Liver (tissue), 3 donors: ENCODE measurements at regions not wholly inside any gene's neighbourhood (a gene's known extent, or its start where the extent isn't known, plus 50 kb on each side); places are given as distances from the start of the nearest gene placed in this dataset.

ENCODE experiments used
- FOXA1 ChIP-seq: IDR thresholded peaks from 2 replicates; pipeline ENCODE4 v1.6.1; 2016; ENCODE audit warnings: antibody characterized with exemption
- JUND ChIP-seq, 2 donors: IDR thresholded peaks; 2 replicates each; pipeline ENCODE4 v1.6.1; 2016; ENCODE audit warnings: antibody characterized with exemption in 2 of 2
- RAD21 ChIP-seq, 2 donors: IDR thresholded peaks; 2 replicates each; pipeline ENCODE4 v1.6.1; 2016; ENCODE audit warnings: antibody characterized with exemption in 2 of 2, mild to moderate bottlenecking in 2 of 2
- SP1 ChIP-seq: IDR thresholded peaks from 2 replicates; pipeline ENCODE4 v1.6.1; 2018; ENCODE audit warnings: antibody characterized with exemption, mild to moderate bottlenecking
- TAF1 ChIP-seq: conservative IDR thresholded peaks from 2 replicates; pipeline ENCODE4 v1.6.1; 2016; ENCODE audit warnings: antibody characterized with exemption, mild to moderate bottlenecking
- YY1 ChIP-seq: IDR thresholded peaks from 2 replicates; pipeline ENCODE4 v1.6.1; 2016; ENCODE audit warnings: antibody characterized with exemption, mild to moderate bottlenecking
- TF ChIP-seq, protein P1 (sequence below): IDR thresholded peaks from 2 replicates; pipeline ENCODE4 v1.6.1; 2016; ENCODE audit warnings: antibody characterized with exemption, mild to moderate bottlenecking
- TF ChIP-seq, protein P2 (sequence below): fragments of 150-350 bp; IDR thresholded peaks from 2 replicates; pipeline ENCODE4 v1.5.1; 2017; ENCODE audit warnings: improper control_type of control experiment, low read depth, low read length; ENCODE audit not compliant: missing input control
- TF ChIP-seq, protein P3 (sequence below): IDR thresholded peaks from 2 replicates; pipeline ENCODE4 v1.6.1; 2016; ENCODE audit warnings: antibody characterized with exemption
- TF ChIP-seq, protein P4 (sequence below): IDR thresholded peaks from 2 replicates; pipeline ENCODE4 v1.6.1; 2016; ENCODE audit warnings: antibody characterized with exemption
- donor health status: healthy.
- donor health status: healthy.

DNA sequence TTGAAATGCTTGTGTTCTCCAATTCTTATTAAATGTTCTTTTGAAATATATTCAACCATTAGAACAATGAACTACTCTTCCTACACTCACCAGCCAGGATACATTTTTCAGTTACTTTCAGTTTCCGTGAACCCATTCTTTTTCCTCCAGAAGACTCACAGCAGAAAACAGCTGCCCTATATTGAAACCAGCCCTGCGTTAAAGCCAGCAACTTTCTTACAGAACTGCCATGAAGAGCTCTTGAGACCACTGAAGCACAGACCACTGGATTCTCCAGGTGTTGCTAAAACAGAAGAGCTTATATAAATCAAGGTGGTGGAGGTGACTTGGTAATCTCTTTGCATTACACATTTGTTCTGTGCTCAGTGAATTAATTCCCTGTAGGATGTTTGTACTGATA is 365.9 kb upstream of the C9orf72 start:
- TF ChIP-seq, protein P1, sequence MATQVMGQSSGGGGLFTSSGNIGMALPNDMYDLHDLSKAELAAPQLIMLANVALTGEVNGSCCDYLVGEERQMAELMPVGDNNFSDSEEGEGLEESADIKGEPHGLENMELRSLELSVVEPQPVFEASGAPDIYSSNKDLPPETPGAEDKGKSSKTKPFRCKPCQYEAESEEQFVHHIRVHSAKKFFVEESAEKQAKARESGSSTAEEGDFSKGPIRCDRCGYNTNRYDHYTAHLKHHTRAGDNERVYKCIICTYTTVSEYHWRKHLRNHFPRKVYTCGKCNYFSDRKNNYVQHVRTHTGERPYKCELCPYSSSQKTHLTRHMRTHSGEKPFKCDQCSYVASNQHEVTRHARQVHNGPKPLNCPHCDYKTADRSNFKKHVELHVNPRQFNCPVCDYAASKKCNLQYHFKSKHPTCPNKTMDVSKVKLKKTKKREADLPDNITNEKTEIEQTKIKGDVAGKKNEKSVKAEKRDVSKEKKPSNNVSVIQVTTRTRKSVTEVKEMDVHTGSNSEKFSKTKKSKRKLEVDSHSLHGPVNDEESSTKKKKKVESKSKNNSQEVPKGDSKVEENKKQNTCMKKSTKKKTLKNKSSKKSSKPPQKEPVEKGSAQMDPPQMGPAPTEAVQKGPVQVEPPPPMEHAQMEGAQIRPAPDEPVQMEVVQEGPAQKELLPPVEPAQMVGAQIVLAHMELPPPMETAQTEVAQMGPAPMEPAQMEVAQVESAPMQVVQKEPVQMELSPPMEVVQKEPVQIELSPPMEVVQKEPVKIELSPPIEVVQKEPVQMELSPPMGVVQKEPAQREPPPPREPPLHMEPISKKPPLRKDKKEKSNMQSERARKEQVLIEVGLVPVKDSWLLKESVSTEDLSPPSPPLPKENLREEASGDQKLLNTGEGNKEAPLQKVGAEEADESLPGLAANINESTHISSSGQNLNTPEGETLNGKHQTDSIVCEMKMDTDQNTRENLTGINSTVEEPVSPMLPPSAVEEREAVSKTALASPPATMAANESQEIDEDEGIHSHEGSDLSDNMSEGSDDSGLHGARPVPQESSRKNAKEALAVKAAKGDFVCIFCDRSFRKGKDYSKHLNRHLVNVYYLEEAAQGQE, result no peak
- TF ChIP-seq, protein P2, sequence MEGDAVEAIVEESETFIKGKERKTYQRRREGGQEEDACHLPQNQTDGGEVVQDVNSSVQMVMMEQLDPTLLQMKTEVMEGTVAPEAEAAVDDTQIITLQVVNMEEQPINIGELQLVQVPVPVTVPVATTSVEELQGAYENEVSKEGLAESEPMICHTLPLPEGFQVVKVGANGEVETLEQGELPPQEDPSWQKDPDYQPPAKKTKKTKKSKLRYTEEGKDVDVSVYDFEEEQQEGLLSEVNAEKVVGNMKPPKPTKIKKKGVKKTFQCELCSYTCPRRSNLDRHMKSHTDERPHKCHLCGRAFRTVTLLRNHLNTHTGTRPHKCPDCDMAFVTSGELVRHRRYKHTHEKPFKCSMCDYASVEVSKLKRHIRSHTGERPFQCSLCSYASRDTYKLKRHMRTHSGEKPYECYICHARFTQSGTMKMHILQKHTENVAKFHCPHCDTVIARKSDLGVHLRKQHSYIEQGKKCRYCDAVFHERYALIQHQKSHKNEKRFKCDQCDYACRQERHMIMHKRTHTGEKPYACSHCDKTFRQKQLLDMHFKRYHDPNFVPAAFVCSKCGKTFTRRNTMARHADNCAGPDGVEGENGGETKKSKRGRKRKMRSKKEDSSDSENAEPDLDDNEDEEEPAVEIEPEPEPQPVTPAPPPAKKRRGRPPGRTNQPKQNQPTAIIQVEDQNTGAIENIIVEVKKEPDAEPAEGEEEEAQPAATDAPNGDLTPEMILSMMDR, result no peak
- TF ChIP-seq SP1, result no peak
- TF ChIP-seq, protein P3, sequence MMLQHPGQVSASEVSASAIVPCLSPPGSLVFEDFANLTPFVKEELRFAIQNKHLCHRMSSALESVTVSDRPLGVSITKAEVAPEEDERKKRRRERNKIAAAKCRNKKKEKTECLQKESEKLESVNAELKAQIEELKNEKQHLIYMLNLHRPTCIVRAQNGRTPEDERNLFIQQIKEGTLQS, result no peak
- no peak for TF ChIP-seq JUND (IDR thresholded peaks at IDR 0.05)
- TF ChIP-seq, protein P4, sequence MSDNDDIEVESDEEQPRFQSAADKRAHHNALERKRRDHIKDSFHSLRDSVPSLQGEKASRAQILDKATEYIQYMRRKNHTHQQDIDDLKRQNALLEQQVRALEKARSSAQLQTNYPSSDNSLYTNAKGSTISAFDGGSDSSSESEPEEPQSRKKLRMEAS, result no peak
- TF ChIP-seq RAD21 (IDR thresholded peaks at IDR 0.05), result no peak
- no peak for TF ChIP-seq YY1
- no peak for TF ChIP-seq TAF1
- TF ChIP-seq FOXA1, result no peak
